ENCODE measurements at regions not wholly inside any gene's neighbourhood (a gene's known extent, or its start where the extent isn't known, plus 50 kb on each side); places are given as distances from the start of the nearest gene placed in this dataset.

DNA sequence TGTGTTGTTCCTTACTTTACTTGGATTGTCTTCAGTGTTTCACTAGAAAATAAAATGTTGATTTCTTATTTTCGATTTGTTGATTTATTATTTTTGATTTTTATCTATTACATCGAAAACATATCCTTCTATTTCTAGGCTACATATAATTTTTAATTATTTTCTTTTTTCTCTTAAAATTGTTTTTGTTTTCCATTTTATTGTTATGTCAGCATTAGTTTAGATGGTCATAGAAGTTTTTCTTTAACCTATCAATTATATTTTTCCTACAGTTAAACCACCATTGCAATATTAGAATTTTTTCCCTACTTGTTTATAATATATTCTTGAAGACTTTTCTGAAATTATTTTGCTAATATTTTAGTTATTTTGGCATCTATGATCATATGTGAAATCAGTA, 1685.1 kb downstream of the RPA4 start:
- no peaks in the 10 kb centered on the region for H3K27me3 ChIP-seq (replicated peaks; ENCODE audit: insufficient read depth, low read depth, low read length, poor library complexity)
- POLR2A ChIA-PET (ENCODE audit: low non-redundant PET): no interaction called here
- no peak overlapping the region for H3K27ac ChIP-seq (ENCODE audit: low read depth, low read length, poor library complexity, severe bottlenecking)
- no TSS peak for BruUV-seq (replicated peaks)
- H3K36me3 ChIP-seq (ENCODE audit: insufficient read depth, low read length, poor library complexity, severe bottlenecking): no peaks in the 10 kb centered on the region
- H3K4me1 ChIP-seq (ENCODE audit: insufficient read depth, low read length, poor library complexity, severe bottlenecking): no peaks in the 10 kb centered on the region
- intact Hi-C loops (cut with micrococcal nuclease; ENCODE audit: unreplicated experiment): no loop called here
- CTCF ChIA-PET: no interaction called here
- no peak for DNase-seq (ENCODE audit: low spot score)
- TF ChIP-seq EZH2 (IDR thresholded peaks at IDR 0.05; ENCODE audit: borderline replicate concordance, low read depth, low read length, poor library complexity, severe bottlenecking): no peak
- TF ChIP-seq, protein P1, sequence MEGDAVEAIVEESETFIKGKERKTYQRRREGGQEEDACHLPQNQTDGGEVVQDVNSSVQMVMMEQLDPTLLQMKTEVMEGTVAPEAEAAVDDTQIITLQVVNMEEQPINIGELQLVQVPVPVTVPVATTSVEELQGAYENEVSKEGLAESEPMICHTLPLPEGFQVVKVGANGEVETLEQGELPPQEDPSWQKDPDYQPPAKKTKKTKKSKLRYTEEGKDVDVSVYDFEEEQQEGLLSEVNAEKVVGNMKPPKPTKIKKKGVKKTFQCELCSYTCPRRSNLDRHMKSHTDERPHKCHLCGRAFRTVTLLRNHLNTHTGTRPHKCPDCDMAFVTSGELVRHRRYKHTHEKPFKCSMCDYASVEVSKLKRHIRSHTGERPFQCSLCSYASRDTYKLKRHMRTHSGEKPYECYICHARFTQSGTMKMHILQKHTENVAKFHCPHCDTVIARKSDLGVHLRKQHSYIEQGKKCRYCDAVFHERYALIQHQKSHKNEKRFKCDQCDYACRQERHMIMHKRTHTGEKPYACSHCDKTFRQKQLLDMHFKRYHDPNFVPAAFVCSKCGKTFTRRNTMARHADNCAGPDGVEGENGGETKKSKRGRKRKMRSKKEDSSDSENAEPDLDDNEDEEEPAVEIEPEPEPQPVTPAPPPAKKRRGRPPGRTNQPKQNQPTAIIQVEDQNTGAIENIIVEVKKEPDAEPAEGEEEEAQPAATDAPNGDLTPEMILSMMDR (conservative IDR thresholded peaks at IDR 0.05; ENCODE audit: low read depth, low read length): no peak
- no peaks in the 10 kb centered on the region for H3K9me3 ChIP-seq (ENCODE audit: low read depth, low read length, poor library complexity, severe bottlenecking)
- no peak overlapping the region for H3K4me3 ChIP-seq (ENCODE audit: low read depth, low read length, poor library complexity, severe bottlenecking)

DNA sequence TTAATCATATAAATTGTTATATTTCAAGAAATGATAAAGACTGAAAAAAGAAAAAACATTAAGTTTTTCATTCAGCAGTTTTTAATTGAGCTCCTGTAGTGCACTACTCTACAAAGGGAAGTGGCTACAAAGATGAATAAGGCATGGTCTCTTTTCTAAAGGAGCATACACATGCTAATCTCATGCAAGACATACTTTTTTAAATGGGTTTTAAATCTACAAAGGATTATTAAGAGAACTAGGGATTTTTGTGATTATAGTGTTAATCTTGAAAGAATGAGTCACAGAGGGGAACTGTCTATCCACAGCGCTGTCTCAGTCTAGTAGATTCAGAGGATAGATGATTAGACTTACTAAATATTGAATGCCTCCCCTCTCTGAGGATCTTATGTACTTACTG, 1722.2 kb downstream of the RPA4 start:
- Histone ChIP-seq H3K4me1 (ENCODE audit: insufficient read depth, low read length, poor library complexity, severe bottlenecking) (no peaks in the 10 kb centered on the region), H3K27me3 (replicated peaks; ENCODE audit: insufficient read depth, low read depth, low read length, poor library complexity) (no peaks in the 10 kb centered on the region), H3K27ac (ENCODE audit: low read depth, low read length, poor library complexity, severe bottlenecking) (no peak overlapping the region), H3K4me3 (ENCODE audit: low read depth, low read length, poor library complexity, severe bottlenecking) (no peak overlapping the region), H3K36me3 (ENCODE audit: insufficient read depth, low read length, poor library complexity, severe bottlenecking) (no peaks in the 10 kb centered on the region), H3K9me3 (ENCODE audit: low read depth, low read length, poor library complexity, severe bottlenecking) (no peaks in the 10 kb centered on the region)
- intact Hi-C loops (cut with micrococcal nuclease; ENCODE audit: unreplicated experiment): no loop called here
- TF ChIP-seq, protein P1 (conservative IDR thresholded peaks at IDR 0.05; ENCODE audit: low read depth, low read length): no peak
- no peak for TF ChIP-seq EZH2 (IDR thresholded peaks at IDR 0.05; ENCODE audit: borderline replicate concordance, low read depth, low read length, poor library complexity, severe bottlenecking)
- POLR2A ChIA-PET (ENCODE audit: low non-redundant PET): no interaction called here
- CTCF ChIA-PET: no interaction called here
- DNase-seq (ENCODE audit: low spot score): no peak
- BruUV-seq (replicated peaks): no TSS peak

DNA sequence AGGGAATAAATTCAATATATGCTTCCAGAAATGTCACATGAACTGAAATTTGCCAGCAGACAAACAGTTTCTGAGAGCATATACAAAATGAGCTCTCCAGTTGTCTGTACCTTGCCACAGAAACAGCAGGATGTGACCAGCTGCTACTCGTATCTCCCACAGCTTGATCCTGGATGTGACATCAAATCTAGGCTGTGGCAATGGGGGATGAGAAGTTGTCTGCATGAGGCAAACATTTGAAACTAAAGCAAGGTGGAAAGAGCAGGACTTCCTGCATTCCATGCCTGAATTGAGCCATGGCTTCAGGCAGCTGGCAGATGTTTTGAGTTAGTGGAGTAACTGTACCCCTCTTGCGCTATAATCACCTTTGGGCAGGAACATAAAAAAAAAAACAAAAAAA, 1724.0 kb downstream of the RPA4 start:
- Histone ChIP-seq H3K27me3 (replicated peaks; ENCODE audit: insufficient read depth, low read depth, low read length, poor library complexity) (no peaks in the 10 kb centered on the region), H3K4me1 (ENCODE audit: insufficient read depth, low read length, poor library complexity, severe bottlenecking) (no peaks in the 10 kb centered on the region), H3K27ac (ENCODE audit: low read depth, low read length, poor library complexity, severe bottlenecking) (no peak overlapping the region), H3K9me3 (ENCODE audit: low read depth, low read length, poor library complexity, severe bottlenecking) (no peaks in the 10 kb centered on the region), H3K36me3 (ENCODE audit: insufficient read depth, low read length, poor library complexity, severe bottlenecking) (no peaks in the 10 kb centered on the region), H3K4me3 (ENCODE audit: low read depth, low read length, poor library complexity, severe bottlenecking) (no peak overlapping the region)
- intact Hi-C loops (cut with micrococcal nuclease; ENCODE audit: unreplicated experiment): no loop called here
- ChIA-PET CTCF (no interaction called here), POLR2A (ENCODE audit: low non-redundant PET) (no interaction called here)
- no TSS peak for BruUV-seq (replicated peaks)
- TF ChIP-seq EZH2 (IDR thresholded peaks at IDR 0.05; ENCODE audit: borderline replicate concordance, low read depth, low read length, poor library complexity, severe bottlenecking): no peak
- TF ChIP-seq, protein P1 (conservative IDR thresholded peaks at IDR 0.05; ENCODE audit: low read depth, low read length): no peak
- no peak for DNase-seq (ENCODE audit: low spot score)
